Thyroid gland (tissue), 4 donors: ENCODE measurements at regions not wholly inside any gene's neighbourhood (a gene's known extent, or its start where the extent isn't known, plus 50 kb on each side); places are given as distances from the start of the nearest gene placed in this dataset.

ENCODE experiments used
- DNase-seq, 2 donors: peaks; one replicate each; pipeline ENCODE4 v3.0.0-alpha.2; 2019
- H3K27ac ChIP-seq, 3 donors: fragments of 200-600 bp; sonication (generic); 1 replicate in 2 of 3; 2 replicates in 1 of 3; pipeline ENCODE4 v1.5.1; 2016 to 2019; ENCODE audit warnings: mild to moderate bottlenecking in 1 of 3, moderate library complexity in 1 of 3
- H3K27me3 ChIP-seq: fragments of 200-600 bp; sonication (generic); one replicate; pipeline ENCODE4 v1.5.1; 2019
- H3K36me3 ChIP-seq, 2 donors: fragments of 200-600 bp; sonication (generic); one replicate each; pipeline ENCODE4 v1.5.1; 2016 to 2019
- H3K4me1 ChIP-seq, 2 donors: fragments of 200-600 bp; sonication (generic); one replicate each; pipeline ENCODE4 v1.5.1; 2017 to 2019
- H3K4me3 ChIP-seq, 3 donors: fragments of 200-600 bp; sonication (generic); replicated peaks in 1 of 3; 1 replicate in 2 of 3; 2 replicates in 1 of 3; pipeline ENCODE4 v1.5.1; 2016; ENCODE audit warnings: mild to moderate bottlenecking in 1 of 3
- H3K9me3 ChIP-seq: fragments of 200-600 bp; sonication (generic); one replicate; pipeline ENCODE4 v1.5.1; 2017
- POLR2A ChIP-seq, 2 donors: fragments of 450-650 bp; IDR thresholded peaks; one replicate each; pipeline ENCODE4 v1.6.1; 2017; ENCODE audit warnings: antibody characterized with exemption in 2 of 2, mild to moderate bottlenecking in 2 of 2, moderate library complexity in 1 of 2
- WGBS, 2 donors: methylation state at CpG; one replicate each; pipeline ENCODE4 v1.1.5; 2017; 5-methylcytosine and 5-hydroxymethylcytosine counted together
- intact Hi-C: fragments of 100-400 bp; cut with DNase I; formaldehyde crosslinking; loops from one replicate; pipeline ENCODE4 v1.15.1; 2023
- TF ChIP-seq, protein P1 (sequence below), 6 experiments: fragments of 200-600 bp in 3 of 6; fragments of 450-650 bp in 3 of 6; sonication (generic) in 3 of 6; IDR thresholded peaks; one replicate each; pipeline ENCODE4 v1.5.1; 2016 to 2019; ENCODE audit warnings: antibody characterized with exemption in 6 of 6, mild to moderate bottlenecking in 2 of 6, inconsistent platforms in 1 of 6, moderate library complexity in 1 of 6

DNA sequence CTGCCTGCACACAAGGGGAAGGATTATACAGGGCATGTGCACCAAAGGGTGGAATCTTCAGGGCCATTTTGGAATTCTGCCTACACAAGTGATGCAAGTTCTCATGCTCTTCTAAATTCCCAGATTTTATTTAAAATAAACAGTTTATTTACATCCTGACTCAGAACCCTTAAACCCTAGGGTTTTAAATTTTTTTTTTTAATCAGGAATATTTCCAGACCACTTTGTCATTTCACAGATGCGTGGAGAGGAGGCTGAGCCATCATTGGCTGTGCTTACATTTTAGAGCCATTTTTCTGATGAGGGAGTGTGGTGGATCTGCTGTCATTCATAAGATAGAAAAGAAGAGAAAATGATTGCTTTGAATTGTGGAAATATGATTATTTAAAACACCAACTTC lies 65.2 kb upstream of the MNS1 start:
- TF ChIP-seq, protein P1, sequence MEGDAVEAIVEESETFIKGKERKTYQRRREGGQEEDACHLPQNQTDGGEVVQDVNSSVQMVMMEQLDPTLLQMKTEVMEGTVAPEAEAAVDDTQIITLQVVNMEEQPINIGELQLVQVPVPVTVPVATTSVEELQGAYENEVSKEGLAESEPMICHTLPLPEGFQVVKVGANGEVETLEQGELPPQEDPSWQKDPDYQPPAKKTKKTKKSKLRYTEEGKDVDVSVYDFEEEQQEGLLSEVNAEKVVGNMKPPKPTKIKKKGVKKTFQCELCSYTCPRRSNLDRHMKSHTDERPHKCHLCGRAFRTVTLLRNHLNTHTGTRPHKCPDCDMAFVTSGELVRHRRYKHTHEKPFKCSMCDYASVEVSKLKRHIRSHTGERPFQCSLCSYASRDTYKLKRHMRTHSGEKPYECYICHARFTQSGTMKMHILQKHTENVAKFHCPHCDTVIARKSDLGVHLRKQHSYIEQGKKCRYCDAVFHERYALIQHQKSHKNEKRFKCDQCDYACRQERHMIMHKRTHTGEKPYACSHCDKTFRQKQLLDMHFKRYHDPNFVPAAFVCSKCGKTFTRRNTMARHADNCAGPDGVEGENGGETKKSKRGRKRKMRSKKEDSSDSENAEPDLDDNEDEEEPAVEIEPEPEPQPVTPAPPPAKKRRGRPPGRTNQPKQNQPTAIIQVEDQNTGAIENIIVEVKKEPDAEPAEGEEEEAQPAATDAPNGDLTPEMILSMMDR (IDR thresholded peaks at IDR 0.05) = no peak
- TF ChIP-seq POLR2A (IDR thresholded peaks at IDR 0.05) = no peak
- H3K27me3 ChIP-seq = no peaks in the 10 kb centered on the region
- no peak for DNase-seq
- intact Hi-C loops = no loop called here
- WGBS, 2 donors = 88 to 93% methylated on average over 1 of the region's 1 CpG
- no peaks in the 10 kb centered on the region for H3K9me3 ChIP-seq
- no peaks in the 10 kb centered on the region for H3K36me3 ChIP-seq
- H3K27ac ChIP-seq = no peak overlapping the region
- H3K4me1 ChIP-seq = no peaks in the 10 kb centered on the region
- H3K4me3 ChIP-seq = no peak overlapping the region

DNA sequence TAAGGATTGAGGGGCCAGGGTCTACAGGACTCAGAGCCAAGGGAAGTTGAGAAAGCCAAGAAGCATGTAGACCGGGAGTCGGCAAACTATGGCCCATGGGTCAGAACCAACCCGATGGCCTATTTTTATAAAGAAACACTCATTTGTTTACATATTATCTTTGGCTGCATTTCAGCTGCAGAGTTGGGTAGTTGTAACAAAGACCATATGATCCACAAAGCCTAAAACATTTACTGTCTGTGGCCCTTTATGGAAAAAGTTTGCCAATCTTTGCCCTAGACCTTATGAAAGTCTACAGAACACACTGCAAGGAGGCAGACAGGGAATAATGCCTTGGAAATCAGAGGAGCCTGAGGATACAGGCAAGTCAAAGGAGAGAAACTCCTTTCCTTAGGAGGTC lies 63.2 kb upstream of the MNS1 start:
- H3K36me3 ChIP-seq = no peaks in the 10 kb centered on the region
- H3K4me1 ChIP-seq = no peaks in the 10 kb centered on the region
- no peak for TF ChIP-seq POLR2A (IDR thresholded peaks at IDR 0.05)
- TF ChIP-seq, protein P1 (IDR thresholded peaks at IDR 0.05) = no peak
- H3K4me3 ChIP-seq = no peak overlapping the region
- H3K27ac ChIP-seq = no peak overlapping the region
- no peaks in the 10 kb centered on the region for H3K27me3 ChIP-seq
- DNase-seq = no peak
- intact Hi-C loops = no loop called here
- H3K9me3 ChIP-seq = no peaks in the 10 kb centered on the region
- WGBS, 2 donors = 68 to 71% methylated on average over 3 of the region's 3 CpGs

DNA sequence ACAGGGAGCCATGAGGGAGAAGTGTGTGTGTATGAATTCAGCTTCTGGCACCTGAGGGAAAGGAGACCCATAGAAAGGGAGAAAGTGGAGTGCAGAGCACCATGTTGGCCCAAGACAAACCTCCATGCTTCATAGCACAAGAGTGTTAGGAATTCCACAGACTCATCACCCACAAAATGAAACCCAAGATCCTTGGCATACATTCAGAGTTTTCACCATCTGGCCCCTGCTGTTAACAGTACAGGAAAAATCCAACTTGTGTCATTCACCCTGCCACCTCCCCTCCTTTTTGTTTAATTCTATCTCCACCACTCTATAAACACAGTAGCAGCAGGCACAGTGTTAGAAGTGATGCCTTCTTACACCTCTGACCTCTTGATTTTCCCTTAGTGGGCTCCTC lies 60.0 kb upstream of the MNS1 start:
- TF ChIP-seq, protein P1 (IDR thresholded peaks at IDR 0.05) = no peak
- no peak for TF ChIP-seq POLR2A (IDR thresholded peaks at IDR 0.05)
- Histone ChIP-seq H3K36me3 (no peaks in the 10 kb centered on the region), H3K9me3 (no peaks in the 10 kb centered on the region), H3K4me1 (no peaks in the 10 kb centered on the region), H3K4me3 (no peak overlapping the region), H3K27me3 (no peaks in the 10 kb centered on the region), H3K27ac (no peak overlapping the region)
- no peak for DNase-seq
- intact Hi-C loops = no loop called here

DNA sequence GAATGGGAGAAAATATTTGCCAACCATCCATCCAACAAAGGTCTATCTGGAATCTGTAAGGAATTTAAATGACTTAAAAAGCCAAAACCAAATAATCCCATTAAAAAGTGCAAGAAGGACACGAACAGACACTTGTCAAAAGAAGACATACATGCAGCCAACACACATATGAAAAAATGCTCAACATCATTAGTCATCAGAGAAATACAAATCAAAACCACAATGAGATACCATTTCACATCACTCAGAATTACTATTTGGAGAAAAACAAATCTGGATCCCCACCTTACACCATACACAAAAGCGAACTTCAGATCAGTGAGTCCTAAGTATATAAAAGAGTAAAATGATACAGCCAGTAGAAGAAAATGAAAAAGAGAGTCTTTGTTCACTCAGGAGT lies 58.6 kb upstream of the MNS1 start:
- H3K9me3 ChIP-seq = no peaks in the 10 kb centered on the region
- no peaks in the 10 kb centered on the region for H3K27me3 ChIP-seq
- TF ChIP-seq, protein P1 (IDR thresholded peaks at IDR 0.05) = no peak
- no peak for TF ChIP-seq POLR2A (IDR thresholded peaks at IDR 0.05)
- WGBS, 2 donors = 49 to 62% methylated on average over 2 of the region's 2 CpGs
- no peak overlapping the region for H3K27ac ChIP-seq
- no peak overlapping the region for H3K4me3 ChIP-seq
- no peak for DNase-seq
- no peaks in the 10 kb centered on the region for H3K4me1 ChIP-seq
- H3K36me3 ChIP-seq = no peaks in the 10 kb centered on the region
- intact Hi-C loops = no loop called here

DNA sequence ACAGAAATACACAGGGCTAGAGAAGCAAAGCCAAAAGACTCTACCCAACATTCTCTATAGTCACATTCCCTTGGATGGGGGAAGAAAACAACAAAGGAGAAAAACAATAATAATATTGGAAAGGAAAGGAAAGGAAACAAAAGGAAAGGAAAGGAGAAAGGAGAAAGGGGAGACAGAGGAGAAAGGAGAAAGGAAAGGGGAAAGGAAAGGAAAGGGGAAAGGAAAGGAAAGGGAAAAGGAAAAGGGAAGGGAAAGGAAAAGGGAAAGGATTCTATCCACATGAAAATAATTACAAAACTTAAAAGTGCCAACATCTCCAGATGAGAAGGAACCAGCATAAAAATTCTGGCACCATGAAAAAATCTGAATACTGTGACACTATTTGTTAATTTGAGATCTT lies 54.1 kb upstream of the MNS1 start:
- Histone ChIP-seq H3K27me3 (no peaks in the 10 kb centered on the region), H3K27ac (no peak overlapping the region), H3K36me3 (no peaks in the 10 kb centered on the region), H3K4me3 (no peak overlapping the region), H3K4me1 (no peaks in the 10 kb centered on the region), H3K9me3 (no peaks in the 10 kb centered on the region)
- no peak for DNase-seq
- TF ChIP-seq, protein P1 (IDR thresholded peaks at IDR 0.05) = no peak
- TF ChIP-seq POLR2A (IDR thresholded peaks at IDR 0.05) = no peak
- intact Hi-C loops = no loop called here
